ENCODE measurements at regions not wholly inside any gene's neighbourhood (a gene's known extent, or its start where the extent isn't known, plus 50 kb on each side); places are given as distances from the start of the nearest gene placed in this dataset.

GRCh38 chr10:10434312-10434711 is 583.4 kb upstream of the CELF2 start:
- TF ChIP-seq CTCF (IDR thresholded peaks at IDR 0.05), result no peak
- TF ChIP-seq POLR2A (IDR thresholded peaks at IDR 0.05), result no peak
